Tibial artery (tissue), 4 donors: ENCODE measurements at regions not wholly inside any gene's neighbourhood (a gene's known extent, or its start where the extent isn't known, plus 50 kb on each side); places are given as distances from the start of the nearest gene placed in this dataset.

Experiments used
- DNase-seq, 2 donors: peaks; one replicate each; pipeline ENCODE4 v3.0.0-alpha.2; 2019
- H3K27ac ChIP-seq, 2 donors: fragments of 200-600 bp; sonication (generic) in 1 of 2; 1 replicate in 1 of 2; 2 replicates in 1 of 2; pipeline ENCODE4 v1.5.1; 2018 to 2019; ENCODE audit warnings: mild to moderate bottlenecking in 1 of 2
- H3K27me3 ChIP-seq, 2 donors: fragments of 200-600 bp; sonication (generic) in 1 of 2; one replicate each; pipeline versions ENCODE4 v1.5.1 to v1.6.0; 2016 to 2019
- H3K36me3 ChIP-seq, 3 donors: fragments of 200-600 bp; sonication (generic) in 2 of 3; one replicate each; pipeline ENCODE4 v1.5.1; 2016 to 2019; ENCODE audit warnings: mild to moderate bottlenecking in 2 of 3
- H3K4me1 ChIP-seq, 4 donors: fragments of 200-600 bp; sonication (generic) in 2 of 4; 1 replicate in 3 of 4; 2 replicates in 1 of 4; pipeline ENCODE4 v1.5.1; 2016 to 2019
- H3K4me3 ChIP-seq, 2 donors: fragments of 200-600 bp; sonication (generic) in 1 of 2; 1 replicate in 1 of 2; 2 replicates in 1 of 2; pipeline ENCODE4 v1.5.1; 2018 to 2019; ENCODE audit warnings: mild to moderate bottlenecking in 2 of 2
- H3K9me3 ChIP-seq, 3 donors: fragments of 200-600 bp; sonication (generic) in 1 of 3; one replicate each; pipeline ENCODE4 v1.5.1; 2016 to 2019
- CTCF ChIP-seq, 2 experiments: fragments of 200-600 bp in 1 of 2; fragments of 450-650 bp in 1 of 2; IDR thresholded peaks; one replicate each; pipeline ENCODE4 v1.5.1; 2017 to 2019; ENCODE audit warnings: antibody characterized with exemption in 2 of 2, mild to moderate bottlenecking in 1 of 2, moderate library complexity in 1 of 2
- intact Hi-C: fragments of 100-400 bp; cut with DNase I; formaldehyde crosslinking; loops from one replicate; pipeline ENCODE4 v1.15.0; 2023; ENCODE audit warnings: low total_unique reads

- DNase-seq: no peak
- Histone ChIP-seq H3K27me3 (no peaks in the 10 kb centered on the region), H3K27ac (no peak overlapping the region), H3K4me1 (no peaks in the 10 kb centered on the region), H3K9me3 (no peaks in the 10 kb centered on the region), H3K36me3 (no peaks in the 10 kb centered on the region), H3K4me3 (no peak overlapping the region)
- TF ChIP-seq CTCF (IDR thresholded peaks at IDR 0.05): no peak
- intact Hi-C loops: no loop called here
These were observed 294.8 kb upstream of the ADAMTS5 start for GRCh38 chr21:27261676-27262075.

GRCh38 chr21:27260728-27261127, 293.8 kb upstream of the ADAMTS5 start:
- Histone ChIP-seq H3K9me3 (no peaks in the 10 kb centered on the region), H3K27ac (no peak overlapping the region), H3K27me3 (no peaks in the 10 kb centered on the region), H3K4me3 (no peak overlapping the region), H3K4me1 (no peaks in the 10 kb centered on the region), H3K36me3 (no peaks in the 10 kb centered on the region)
- TF ChIP-seq CTCF (IDR thresholded peaks at IDR 0.05): no peak
- intact Hi-C loops: no loop called here
- DNase-seq: no peak

- Histone ChIP-seq H3K27ac (no peak overlapping the region), H3K9me3 (no peaks in the 10 kb centered on the region), H3K4me3 (no peak overlapping the region)
These were observed 292.0 kb upstream of the ADAMTS5 start for GRCh38 chr21:27258742-27259448.

GRCh38 chr21:27257908-27258556, 291.1 kb upstream of the ADAMTS5 start:
- H3K27me3 ChIP-seq: no peaks in the 10 kb centered on the region
- no peaks in the 10 kb centered on the region for H3K36me3 ChIP-seq
- H3K4me1 ChIP-seq: no peaks in the 10 kb centered on the region
- no peaks in the 10 kb centered on the region for H3K9me3 ChIP-seq
- H3K27ac ChIP-seq: no peak overlapping the region
- no peak for TF ChIP-seq CTCF (IDR thresholded peaks at IDR 0.05)
- intact Hi-C loops: no loop called here
- H3K4me3 ChIP-seq: no peak overlapping the region
- no peak for DNase-seq

More at GRCh38 chr21:27258742-27259448, 292.0 kb upstream of the ADAMTS5 start:
- Histone ChIP-seq H3K36me3 (no peaks in the 10 kb centered on the region), H3K27me3 (no peaks in the 10 kb centered on the region), H3K4me1 (no peaks in the 10 kb centered on the region)
- intact Hi-C loops: no loop called here
- DNase-seq: no peak
- no peak for TF ChIP-seq CTCF (IDR thresholded peaks at IDR 0.05)

GRCh38 chr21:27257226-27257625, 290.3 kb upstream of the ADAMTS5 start:
- Histone ChIP-seq H3K36me3 (no peaks in the 10 kb centered on the region), H3K4me3 (no peak overlapping the region), H3K4me1 (no peaks in the 10 kb centered on the region), H3K9me3 (no peaks in the 10 kb centered on the region), H3K27me3 (no peaks in the 10 kb centered on the region), H3K27ac (no peak overlapping the region)
- intact Hi-C loops: no loop called here
- DNase-seq: no peak
- TF ChIP-seq CTCF (IDR thresholded peaks at IDR 0.05): no peak
